GM23338 (cell line): ENCODE measurements at regions not wholly inside any gene's neighbourhood (a gene's known extent, or its start where the extent isn't known, plus 50 kb on each side); places are given as distances from the start of the nearest gene placed in this dataset.

Source experiments
- ATAC-seq: fragments of 200-7000 bp; cut with Tn5 transposase; 3 replicates; pipeline ENCODE4 v1.9.1; 2020
- DNase-seq: peaks from one replicate; pipeline ENCODE4 v3.0.0-alpha.2; 2015; ENCODE audit warnings: low spot score
- H2AFZ ChIP-seq: fragments of 200-600 bp; sonication (generic); 2 replicates; pipeline ENCODE4 v1.8.0; 2016; ENCODE audit warnings: antibody characterized with exemption, mild to moderate bottlenecking, moderate library complexity
- H3F3A ChIP-seq: fragments of 200-600 bp; sonication (generic); replicated peaks from 2 replicates; pipeline ENCODE4 v1.8.0; 2017; ENCODE audit warnings: antibody characterized with exemption, mixed run types, low read depth
- H3K27ac ChIP-seq: fragments of 200-600 bp; sonication (generic); 2 replicates; pipeline ENCODE4 v1.6.1; 2016; ENCODE audit warnings: low read depth
- H3K27me3 ChIP-seq: fragments of 200-600 bp; sonication (generic); 2 replicates; pipeline ENCODE4 v1.8.0; 2016; ENCODE audit warnings: mild to moderate bottlenecking, mixed run types, moderate library complexity; ENCODE audit not compliant: insufficient read depth
- H3K36me3 ChIP-seq: fragments of 200-600 bp; sonication (generic); 2 replicates; pipeline ENCODE4 v1.8.0; 2016; ENCODE audit warnings: mild to moderate bottlenecking; ENCODE audit not compliant: insufficient read depth
- H3K4me1 ChIP-seq: fragments of 200-600 bp; sonication (generic); 2 replicates; pipeline ENCODE4 v1.8.0; 2016; ENCODE audit warnings: mild to moderate bottlenecking, moderate library complexity; ENCODE audit not compliant: insufficient read depth
- H3K4me2 ChIP-seq: fragments of 200-600 bp; sonication (generic); 2 replicates; pipeline ENCODE4 v1.7.1; 2017; ENCODE audit warnings: mixed run types
- H3K4me3 ChIP-seq: fragments of 200-600 bp; sonication (generic); 2 replicates; pipeline ENCODE4 v1.6.1; 2016; ENCODE audit warnings: mixed run types
- H3K79me2 ChIP-seq: fragments of 200-600 bp; sonication (generic); replicated peaks from 2 replicates; pipeline ENCODE4 v1.8.0; 2017; ENCODE audit warnings: mild to moderate bottlenecking; ENCODE audit not compliant: insufficient read depth
- H3K9me2 ChIP-seq: fragments of 200-600 bp; sonication (generic); 2 replicates; pipeline ENCODE4 v1.8.0; 2017; ENCODE audit not compliant: insufficient read depth
- H4K20me1 ChIP-seq: fragments of 200-600 bp; sonication (generic); replicated peaks from 2 replicates; pipeline ENCODE4 v1.8.0; 2017; ENCODE audit warnings: mild to moderate bottlenecking; ENCODE audit not compliant: insufficient read depth
- H3K27ac Mint-ChIP-seq: 2 replicates; pipeline ENCODE4 v1.8.0; 2020; ENCODE audit warnings: inconsistent platforms, mild to moderate bottlenecking, moderate library complexity, mixed read lengths
- H3K27me3 Mint-ChIP-seq: 3 replicates; pipeline ENCODE4 v1.8.0; 2022; ENCODE audit warnings: low read depth, mild to moderate bottlenecking, moderate library complexity, mixed read lengths, inconsistent platforms; ENCODE audit not compliant: insufficient read depth, poor library complexity
- H3K36me3 Mint-ChIP-seq: 3 replicates; pipeline ENCODE4 v1.8.0; 2021; ENCODE audit warnings: low read depth, mild to moderate bottlenecking, inconsistent platforms, moderate library complexity, mixed read lengths
- H3K4me1 Mint-ChIP-seq: 3 replicates; pipeline ENCODE4 v1.8.0; 2020; ENCODE audit warnings: mild to moderate bottlenecking, inconsistent platforms, mixed read lengths
- H3K4me3 Mint-ChIP-seq: 3 replicates; pipeline ENCODE4 v1.8.0; 2021; ENCODE audit warnings: moderate library complexity, mild to moderate bottlenecking, inconsistent platforms, mixed read lengths
- H3K9me3 Mint-ChIP-seq: 3 replicates; pipeline ENCODE4 v1.8.0; 2020; ENCODE audit warnings: moderate library complexity, mild to moderate bottlenecking, inconsistent platforms, mixed read lengths
- CREB1 ChIP-seq: fragments of 250-450 bp; sonication (Bioruptor Pico); IDR thresholded peaks from 2 replicates; pipeline ENCODE4 v1.5.0; 2020; ENCODE audit warnings: low read depth, mild to moderate bottlenecking, moderate library complexity
- EZH2 ChIP-seq: fragments of 200-600 bp; sonication (generic); IDR thresholded peaks from one replicate; pipeline ENCODE4 v1.8.0; 2017; ENCODE audit warnings: antibody characterized with exemption, mild to moderate bottlenecking, low read depth; ENCODE audit not compliant: unreplicated experiment
- EZH2phosphoT487 ChIP-seq: fragments of 200-600 bp; sonication (generic); IDR thresholded peaks from one replicate; pipeline ENCODE4 v1.8.1; 2018; ENCODE audit warnings: antibody characterized with exemption; ENCODE audit not compliant: unreplicated experiment
- JUNB ChIP-seq: IDR thresholded peaks from one replicate; pipeline ENCODE4 v1.6.1; 2016; ENCODE audit warnings: antibody characterized with exemption; ENCODE audit not compliant: unreplicated experiment
- NANOG ChIP-seq: IDR thresholded peaks from 2 replicates; pipeline ENCODE4 v1.6.1; 2016; ENCODE audit warnings: antibody characterized with exemption, borderline replicate concordance
- POLR2AphosphoS5 ChIP-seq: IDR thresholded peaks from 2 replicates; pipeline ENCODE4 v1.6.1; 2016; ENCODE audit warnings: antibody characterized with exemption, low read depth
- STAT1 ChIP-seq: IDR thresholded peaks from one replicate; pipeline ENCODE4 v1.6.1; 2016; ENCODE audit warnings: antibody characterized with exemption; ENCODE audit not compliant: unreplicated experiment
- ZNF114 ChIP-seq: fragments of 250-450 bp; sonication (Bioruptor Pico); IDR thresholded peaks from 2 replicates; pipeline ENCODE4 v1.5.0; 2020; ENCODE audit warnings: mild to moderate bottlenecking, moderate library complexity
- ZNF331 ChIP-seq: fragments of 250-450 bp; sonication (Bioruptor Pico); IDR thresholded peaks from 2 replicates; pipeline ENCODE4 v1.5.0; 2020; ENCODE audit warnings: low read depth, mild to moderate bottlenecking, moderate library complexity
- TF ChIP-seq, protein P1 (sequence below): IDR thresholded peaks from one replicate; pipeline ENCODE4 v1.6.1; 2018; ENCODE audit warnings: antibody characterized with exemption; ENCODE audit not compliant: unreplicated experiment
- TF ChIP-seq, protein P2 (sequence below), 2 experiments: fragments of 200-600 bp in 1 of 2; sonication (generic) in 1 of 2; conservative IDR thresholded peaks; 2 replicates each; pipeline versions ENCODE4 v1.5.1 to v1.6.1; 2016 to 2017; ENCODE audit warnings: antibody characterized with exemption in 2 of 2, low read depth in 2 of 2, mild to moderate bottlenecking in 2 of 2, moderate library complexity in 1 of 2
- TF ChIP-seq, protein P3 (sequence below): IDR thresholded peaks from 2 replicates; pipeline ENCODE4 v1.6.1; 2016; ENCODE audit warnings: antibody characterized with exemption
- TF ChIP-seq, protein P4 (sequence below): fragments of 250-450 bp; sonication (Bioruptor Pico); IDR thresholded peaks from 2 replicates; pipeline ENCODE4 v1.5.0; 2020; ENCODE audit warnings: mild to moderate bottlenecking, moderate library complexity

DNA sequence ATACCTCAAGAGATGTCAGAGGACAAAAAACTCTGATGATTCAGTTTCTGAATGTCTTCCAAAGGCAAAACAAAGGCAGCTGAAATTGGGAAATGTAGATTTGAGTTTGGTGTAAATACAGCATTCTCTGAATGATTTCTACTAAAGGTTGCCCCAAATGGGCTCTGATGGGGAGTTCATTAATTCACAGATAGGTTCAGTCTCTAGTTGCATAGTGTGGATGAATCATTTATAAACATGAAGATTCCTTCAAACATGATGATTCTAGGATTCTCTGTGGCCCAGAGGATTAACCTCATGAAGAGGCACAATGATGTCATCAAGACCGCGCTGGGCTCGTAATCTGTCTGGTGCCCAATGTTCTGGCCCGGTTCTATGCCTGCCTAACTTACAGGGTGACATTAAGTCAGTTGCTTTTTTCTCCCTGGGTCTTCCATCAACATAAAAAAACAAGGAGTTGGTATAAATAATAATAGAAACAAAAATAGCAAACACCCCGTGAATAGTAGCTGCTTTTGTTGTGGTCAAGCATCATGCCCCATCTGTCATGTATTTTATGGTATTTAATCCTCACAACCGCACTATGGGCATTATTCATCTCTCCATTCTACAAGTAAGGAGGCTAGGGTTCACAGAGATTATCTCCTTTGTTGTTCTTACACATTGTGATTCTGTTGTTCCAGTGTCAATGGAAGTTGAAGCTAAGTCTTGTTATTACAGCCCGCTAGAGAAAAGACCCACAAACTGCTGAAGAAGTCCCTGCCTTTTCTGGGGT lies 509.6 kb upstream of the USP24 start:
- H3K27me3 ChIP-seq = no peaks in the 10 kb centered on the region
- H3K4me1 ChIP-seq = 0 out of 2 replicates have a peak, but pooled peaks cover 10% of the 10 kb centered on the region
- H3K9me2 ChIP-seq = peaks cover 15% of the 10 kb centered on the region; the same call in 1 of the 2 replicates
- no peak overlapping the region for H3K4me3 ChIP-seq
- H3K36me3 ChIP-seq = no peaks in the 10 kb centered on the region
- DNase-seq (no peak), ATAC-seq (no peak)
- Mint-ChIP-seq H3K9me3 (no peaks in the 10 kb centered on the region; the same call in 2 of the 3 replicates), H3K4me1 (peaks cover 9% of the 10 kb centered on the region; the same call in 2 of the 3 replicates), H3K4me3 (no peak overlapping the region), H3K36me3 (no peaks in the 10 kb centered on the region), H3K27ac (no peak overlapping the region), H3K27me3 (peaks cover 2% of the 10 kb centered on the region)
- no peaks in the 10 kb centered on the region for H3K79me2 ChIP-seq
- H3F3A ChIP-seq = no peaks in the 10 kb centered on the region
- H3K4me2 ChIP-seq = no peak overlapping the region
- H4K20me1 ChIP-seq = no peaks in the 10 kb centered on the region
- TF ChIP-seq CREB1 (CRISPR knock-in tag) (no peak), STAT1 (no peak), NANOG (no peak), JUNB (no peak), EZH2 (no peak), ZNF114 (no peak), EZH2phosphoT487 (no peak), ZNF331 (CRISPR knock-in tag) (no peak), POLR2AphosphoS5 (no peak)
- TF ChIP-seq, protein P1, sequence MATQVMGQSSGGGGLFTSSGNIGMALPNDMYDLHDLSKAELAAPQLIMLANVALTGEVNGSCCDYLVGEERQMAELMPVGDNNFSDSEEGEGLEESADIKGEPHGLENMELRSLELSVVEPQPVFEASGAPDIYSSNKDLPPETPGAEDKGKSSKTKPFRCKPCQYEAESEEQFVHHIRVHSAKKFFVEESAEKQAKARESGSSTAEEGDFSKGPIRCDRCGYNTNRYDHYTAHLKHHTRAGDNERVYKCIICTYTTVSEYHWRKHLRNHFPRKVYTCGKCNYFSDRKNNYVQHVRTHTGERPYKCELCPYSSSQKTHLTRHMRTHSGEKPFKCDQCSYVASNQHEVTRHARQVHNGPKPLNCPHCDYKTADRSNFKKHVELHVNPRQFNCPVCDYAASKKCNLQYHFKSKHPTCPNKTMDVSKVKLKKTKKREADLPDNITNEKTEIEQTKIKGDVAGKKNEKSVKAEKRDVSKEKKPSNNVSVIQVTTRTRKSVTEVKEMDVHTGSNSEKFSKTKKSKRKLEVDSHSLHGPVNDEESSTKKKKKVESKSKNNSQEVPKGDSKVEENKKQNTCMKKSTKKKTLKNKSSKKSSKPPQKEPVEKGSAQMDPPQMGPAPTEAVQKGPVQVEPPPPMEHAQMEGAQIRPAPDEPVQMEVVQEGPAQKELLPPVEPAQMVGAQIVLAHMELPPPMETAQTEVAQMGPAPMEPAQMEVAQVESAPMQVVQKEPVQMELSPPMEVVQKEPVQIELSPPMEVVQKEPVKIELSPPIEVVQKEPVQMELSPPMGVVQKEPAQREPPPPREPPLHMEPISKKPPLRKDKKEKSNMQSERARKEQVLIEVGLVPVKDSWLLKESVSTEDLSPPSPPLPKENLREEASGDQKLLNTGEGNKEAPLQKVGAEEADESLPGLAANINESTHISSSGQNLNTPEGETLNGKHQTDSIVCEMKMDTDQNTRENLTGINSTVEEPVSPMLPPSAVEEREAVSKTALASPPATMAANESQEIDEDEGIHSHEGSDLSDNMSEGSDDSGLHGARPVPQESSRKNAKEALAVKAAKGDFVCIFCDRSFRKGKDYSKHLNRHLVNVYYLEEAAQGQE = no peak
- TF ChIP-seq, protein P2, sequence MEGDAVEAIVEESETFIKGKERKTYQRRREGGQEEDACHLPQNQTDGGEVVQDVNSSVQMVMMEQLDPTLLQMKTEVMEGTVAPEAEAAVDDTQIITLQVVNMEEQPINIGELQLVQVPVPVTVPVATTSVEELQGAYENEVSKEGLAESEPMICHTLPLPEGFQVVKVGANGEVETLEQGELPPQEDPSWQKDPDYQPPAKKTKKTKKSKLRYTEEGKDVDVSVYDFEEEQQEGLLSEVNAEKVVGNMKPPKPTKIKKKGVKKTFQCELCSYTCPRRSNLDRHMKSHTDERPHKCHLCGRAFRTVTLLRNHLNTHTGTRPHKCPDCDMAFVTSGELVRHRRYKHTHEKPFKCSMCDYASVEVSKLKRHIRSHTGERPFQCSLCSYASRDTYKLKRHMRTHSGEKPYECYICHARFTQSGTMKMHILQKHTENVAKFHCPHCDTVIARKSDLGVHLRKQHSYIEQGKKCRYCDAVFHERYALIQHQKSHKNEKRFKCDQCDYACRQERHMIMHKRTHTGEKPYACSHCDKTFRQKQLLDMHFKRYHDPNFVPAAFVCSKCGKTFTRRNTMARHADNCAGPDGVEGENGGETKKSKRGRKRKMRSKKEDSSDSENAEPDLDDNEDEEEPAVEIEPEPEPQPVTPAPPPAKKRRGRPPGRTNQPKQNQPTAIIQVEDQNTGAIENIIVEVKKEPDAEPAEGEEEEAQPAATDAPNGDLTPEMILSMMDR (conservative IDR thresholded peaks at IDR 0.05; ENCODE audit: low read depth in 2 of 2) = no peak
- TF ChIP-seq, protein P3, sequence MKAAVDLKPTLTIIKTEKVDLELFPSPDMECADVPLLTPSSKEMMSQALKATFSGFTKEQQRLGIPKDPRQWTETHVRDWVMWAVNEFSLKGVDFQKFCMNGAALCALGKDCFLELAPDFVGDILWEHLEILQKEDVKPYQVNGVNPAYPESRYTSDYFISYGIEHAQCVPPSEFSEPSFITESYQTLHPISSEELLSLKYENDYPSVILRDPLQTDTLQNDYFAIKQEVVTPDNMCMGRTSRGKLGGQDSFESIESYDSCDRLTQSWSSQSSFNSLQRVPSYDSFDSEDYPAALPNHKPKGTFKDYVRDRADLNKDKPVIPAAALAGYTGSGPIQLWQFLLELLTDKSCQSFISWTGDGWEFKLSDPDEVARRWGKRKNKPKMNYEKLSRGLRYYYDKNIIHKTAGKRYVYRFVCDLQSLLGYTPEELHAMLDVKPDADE = no peak
- TF ChIP-seq, protein P4, sequence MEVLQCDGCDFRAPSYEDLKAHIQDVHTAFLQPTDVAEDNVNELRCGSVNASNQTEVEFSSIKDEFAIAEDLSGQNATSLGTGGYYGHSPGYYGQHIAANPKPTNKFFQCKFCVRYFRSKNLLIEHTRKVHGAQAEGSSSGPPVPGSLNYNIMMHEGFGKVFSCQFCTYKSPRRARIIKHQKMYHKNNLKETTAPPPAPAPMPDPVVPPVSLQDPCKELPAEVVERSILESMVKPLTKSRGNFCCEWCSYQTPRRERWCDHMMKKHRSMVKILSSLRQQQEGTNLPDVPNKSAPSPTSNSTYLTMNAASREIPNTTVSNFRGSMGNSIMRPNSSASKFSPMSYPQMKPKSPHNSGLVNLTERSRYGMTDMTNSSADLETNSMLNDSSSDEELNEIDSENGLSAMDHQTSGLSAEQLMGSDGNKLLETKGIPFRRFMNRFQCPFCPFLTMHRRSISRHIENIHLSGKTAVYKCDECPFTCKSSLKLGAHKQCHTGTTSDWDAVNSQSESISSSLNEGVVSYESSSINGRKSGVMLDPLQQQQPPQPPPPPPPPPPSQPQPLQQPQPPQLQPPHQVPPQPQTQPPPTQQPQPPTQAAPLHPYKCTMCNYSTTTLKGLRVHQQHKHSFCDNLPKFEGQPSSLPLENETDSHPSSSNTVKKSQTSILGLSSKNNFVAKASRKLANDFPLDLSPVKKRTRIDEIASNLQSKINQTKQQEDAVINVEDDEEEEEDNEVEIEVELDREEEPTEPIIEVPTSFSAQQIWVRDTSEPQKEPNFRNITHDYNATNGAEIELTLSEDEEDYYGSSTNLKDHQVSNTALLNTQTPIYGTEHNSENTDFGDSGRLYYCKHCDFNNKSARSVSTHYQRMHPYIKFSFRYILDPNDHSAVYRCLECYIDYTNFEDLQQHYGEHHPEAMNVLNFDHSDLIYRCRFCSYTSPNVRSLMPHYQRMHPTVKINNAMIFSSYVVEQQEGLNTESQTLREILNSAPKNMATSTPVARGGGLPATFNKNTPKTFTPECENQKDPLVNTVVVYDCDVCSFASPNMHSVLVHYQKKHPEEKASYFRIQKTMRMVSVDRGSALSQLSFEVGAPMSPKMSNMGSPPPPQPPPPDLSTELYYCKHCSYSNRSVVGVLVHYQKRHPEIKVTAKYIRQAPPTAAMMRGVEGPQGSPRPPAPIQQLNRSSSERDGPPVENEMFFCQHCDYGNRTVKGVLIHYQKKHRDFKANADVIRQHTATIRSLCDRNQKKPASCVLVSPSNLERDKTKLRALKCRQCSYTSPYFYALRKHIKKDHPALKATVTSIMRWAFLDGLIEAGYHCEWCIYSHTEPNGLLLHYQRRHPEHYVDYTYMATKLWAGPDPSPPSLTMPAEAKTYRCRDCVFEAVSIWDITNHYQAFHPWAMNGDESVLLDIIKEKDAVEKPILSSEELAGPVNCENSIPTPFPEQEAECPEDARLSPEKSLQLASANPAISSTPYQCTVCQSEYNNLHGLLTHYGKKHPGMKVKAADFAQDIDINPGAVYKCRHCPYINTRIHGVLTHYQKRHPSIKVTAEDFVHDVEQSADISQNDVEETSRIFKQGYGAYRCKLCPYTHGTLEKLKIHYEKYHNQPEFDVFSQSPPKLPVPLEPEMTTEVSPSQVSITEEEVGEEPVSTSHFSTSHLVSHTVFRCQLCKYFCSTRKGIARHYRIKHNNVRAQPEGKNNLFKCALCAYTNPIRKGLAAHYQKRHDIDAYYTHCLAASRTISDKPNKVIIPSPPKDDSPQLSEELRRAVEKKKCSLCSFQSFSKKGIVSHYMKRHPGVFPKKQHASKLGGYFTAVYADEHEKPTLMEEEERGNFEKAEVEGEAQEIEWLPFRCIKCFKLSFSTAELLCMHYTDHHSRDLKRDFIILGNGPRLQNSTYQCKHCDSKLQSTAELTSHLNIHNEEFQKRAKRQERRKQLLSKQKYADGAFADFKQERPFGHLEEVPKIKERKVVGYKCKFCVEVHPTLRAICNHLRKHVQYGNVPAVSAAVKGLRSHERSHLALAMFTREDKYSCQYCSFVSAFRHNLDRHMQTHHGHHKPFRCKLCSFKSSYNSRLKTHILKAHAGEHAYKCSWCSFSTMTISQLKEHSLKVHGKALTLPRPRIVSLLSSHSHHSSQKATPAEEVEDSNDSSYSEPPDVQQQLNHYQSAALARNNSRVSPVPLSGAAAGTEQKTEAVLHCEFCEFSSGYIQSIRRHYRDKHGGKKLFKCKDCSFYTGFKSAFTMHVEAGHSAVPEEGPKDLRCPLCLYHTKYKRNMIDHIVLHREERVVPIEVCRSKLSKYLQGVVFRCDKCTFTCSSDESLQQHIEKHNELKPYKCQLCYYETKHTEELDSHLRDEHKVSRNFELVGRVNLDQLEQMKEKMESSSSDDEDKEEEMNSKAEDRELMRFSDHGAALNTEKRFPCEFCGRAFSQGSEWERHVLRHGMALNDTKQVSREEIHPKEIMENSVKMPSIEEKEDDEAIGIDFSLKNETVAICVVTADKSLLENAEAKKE (CRISPR knock-in tag) = no peak
- H3K27ac ChIP-seq = no peak overlapping the region
- no peak overlapping the region for H2AFZ ChIP-seq
